Adrenal gland (tissue), 5 donors: ENCODE measurements at regions not wholly inside any gene's neighbourhood (a gene's known extent, or its start where the extent isn't known, plus 50 kb on each side); places are given as distances from the start of the nearest gene placed in this dataset.

Source experiments
- POLR2A ChIP-seq, 2 donors: fragments of 450-650 bp; IDR thresholded peaks; one replicate each; pipeline ENCODE4 v1.6.1; 2017; ENCODE audit warnings: antibody characterized with exemption in 2 of 2, mild to moderate bottlenecking in 2 of 2, moderate library complexity in 1 of 2
- TF ChIP-seq, protein P1 (sequence below), 6 experiments: fragments of 450-650 bp in 4 of 6; fragments of 200-600 bp in 2 of 6; sonication (generic) in 1 of 6; IDR thresholded peaks; 1 replicate in 5 of 6; 2 replicates in 1 of 6; pipeline versions ENCODE4 v1.5.1 to v1.8.0; 2016 to 2021; ENCODE audit warnings: antibody characterized with exemption in 6 of 6, mild to moderate bottlenecking in 2 of 6, moderate library complexity in 1 of 6
- donor health status: DM: no; HTN: no; CAD: no.

DNA sequence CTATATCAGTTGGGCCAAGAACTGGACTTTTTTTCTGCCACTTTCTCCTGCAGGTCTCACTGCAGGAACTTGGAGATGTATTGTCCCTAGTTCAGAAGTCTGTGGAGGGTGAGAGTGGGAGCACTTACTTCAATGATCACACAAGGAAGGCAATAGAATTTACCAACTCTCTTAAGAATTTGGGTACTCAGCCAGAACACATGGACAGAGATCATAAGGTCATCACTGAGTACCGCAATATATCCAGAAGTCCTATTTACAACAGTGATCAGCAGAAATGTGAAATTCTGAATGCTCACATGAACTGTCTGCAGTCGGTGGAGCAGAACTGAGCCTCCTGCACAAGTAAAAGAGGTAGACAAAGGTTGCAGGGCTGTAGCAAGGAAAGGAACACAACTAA, 101.0 kb downstream of the FAM114A2 start:
- TF ChIP-seq POLR2A (IDR thresholded peaks at IDR 0.05), result no peak
- TF ChIP-seq, protein P1, sequence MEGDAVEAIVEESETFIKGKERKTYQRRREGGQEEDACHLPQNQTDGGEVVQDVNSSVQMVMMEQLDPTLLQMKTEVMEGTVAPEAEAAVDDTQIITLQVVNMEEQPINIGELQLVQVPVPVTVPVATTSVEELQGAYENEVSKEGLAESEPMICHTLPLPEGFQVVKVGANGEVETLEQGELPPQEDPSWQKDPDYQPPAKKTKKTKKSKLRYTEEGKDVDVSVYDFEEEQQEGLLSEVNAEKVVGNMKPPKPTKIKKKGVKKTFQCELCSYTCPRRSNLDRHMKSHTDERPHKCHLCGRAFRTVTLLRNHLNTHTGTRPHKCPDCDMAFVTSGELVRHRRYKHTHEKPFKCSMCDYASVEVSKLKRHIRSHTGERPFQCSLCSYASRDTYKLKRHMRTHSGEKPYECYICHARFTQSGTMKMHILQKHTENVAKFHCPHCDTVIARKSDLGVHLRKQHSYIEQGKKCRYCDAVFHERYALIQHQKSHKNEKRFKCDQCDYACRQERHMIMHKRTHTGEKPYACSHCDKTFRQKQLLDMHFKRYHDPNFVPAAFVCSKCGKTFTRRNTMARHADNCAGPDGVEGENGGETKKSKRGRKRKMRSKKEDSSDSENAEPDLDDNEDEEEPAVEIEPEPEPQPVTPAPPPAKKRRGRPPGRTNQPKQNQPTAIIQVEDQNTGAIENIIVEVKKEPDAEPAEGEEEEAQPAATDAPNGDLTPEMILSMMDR (IDR thresholded peaks at IDR 0.05), result no peak
